ENCODE measurements at regions not wholly inside any gene's neighbourhood (a gene's known extent, or its start where the extent isn't known, plus 50 kb on each side); places are given as distances from the start of the nearest gene placed in this dataset.

DNA sequence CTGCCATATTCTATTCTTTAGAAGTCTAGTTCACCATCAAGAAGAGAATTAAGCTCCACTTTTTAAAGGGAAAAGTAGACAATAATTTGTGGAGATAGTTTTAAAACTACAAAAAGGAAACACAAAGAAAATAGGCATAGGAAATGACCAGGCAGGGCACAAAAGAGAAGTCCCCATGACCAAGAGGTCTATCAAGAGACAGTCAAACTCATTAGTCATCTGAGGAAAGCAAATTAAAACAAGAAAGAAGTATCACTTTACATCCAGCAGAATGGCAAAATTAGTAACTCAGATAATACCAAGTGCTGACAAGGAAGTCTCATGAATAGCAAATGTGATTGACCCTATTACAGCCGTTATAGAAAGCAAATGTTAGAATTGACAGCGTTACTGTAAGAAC lies 243.7 kb upstream of the SNX7 start:
- Histone ChIP-seq H3K27me3 (ENCODE audit: insufficient read depth, poor library complexity, severe bottlenecking) (no peaks in the 10 kb centered on the region), H3K27ac (ENCODE audit: poor library complexity, severe bottlenecking) (no peak overlapping the region), H3K4me1 (ENCODE audit: insufficient read depth, poor library complexity, severe bottlenecking) (no peaks in the 10 kb centered on the region), H3K4me3 (ENCODE audit: severe bottlenecking) (no peak overlapping the region), H3K9me3 (ENCODE audit: severe bottlenecking) (no peaks in the 10 kb centered on the region), H3K36me3 (ENCODE audit: low read depth) (no peaks in the 10 kb centered on the region)
- DNase-seq (ENCODE audit: low spot score) (no peak), ATAC-seq (ENCODE audit: low read depth) (no peak)
- TF ChIP-seq, protein P1, sequence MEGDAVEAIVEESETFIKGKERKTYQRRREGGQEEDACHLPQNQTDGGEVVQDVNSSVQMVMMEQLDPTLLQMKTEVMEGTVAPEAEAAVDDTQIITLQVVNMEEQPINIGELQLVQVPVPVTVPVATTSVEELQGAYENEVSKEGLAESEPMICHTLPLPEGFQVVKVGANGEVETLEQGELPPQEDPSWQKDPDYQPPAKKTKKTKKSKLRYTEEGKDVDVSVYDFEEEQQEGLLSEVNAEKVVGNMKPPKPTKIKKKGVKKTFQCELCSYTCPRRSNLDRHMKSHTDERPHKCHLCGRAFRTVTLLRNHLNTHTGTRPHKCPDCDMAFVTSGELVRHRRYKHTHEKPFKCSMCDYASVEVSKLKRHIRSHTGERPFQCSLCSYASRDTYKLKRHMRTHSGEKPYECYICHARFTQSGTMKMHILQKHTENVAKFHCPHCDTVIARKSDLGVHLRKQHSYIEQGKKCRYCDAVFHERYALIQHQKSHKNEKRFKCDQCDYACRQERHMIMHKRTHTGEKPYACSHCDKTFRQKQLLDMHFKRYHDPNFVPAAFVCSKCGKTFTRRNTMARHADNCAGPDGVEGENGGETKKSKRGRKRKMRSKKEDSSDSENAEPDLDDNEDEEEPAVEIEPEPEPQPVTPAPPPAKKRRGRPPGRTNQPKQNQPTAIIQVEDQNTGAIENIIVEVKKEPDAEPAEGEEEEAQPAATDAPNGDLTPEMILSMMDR (IDR thresholded peaks at IDR 0.05; ENCODE audit: poor library complexity, severe bottlenecking), result no peak

DNA sequence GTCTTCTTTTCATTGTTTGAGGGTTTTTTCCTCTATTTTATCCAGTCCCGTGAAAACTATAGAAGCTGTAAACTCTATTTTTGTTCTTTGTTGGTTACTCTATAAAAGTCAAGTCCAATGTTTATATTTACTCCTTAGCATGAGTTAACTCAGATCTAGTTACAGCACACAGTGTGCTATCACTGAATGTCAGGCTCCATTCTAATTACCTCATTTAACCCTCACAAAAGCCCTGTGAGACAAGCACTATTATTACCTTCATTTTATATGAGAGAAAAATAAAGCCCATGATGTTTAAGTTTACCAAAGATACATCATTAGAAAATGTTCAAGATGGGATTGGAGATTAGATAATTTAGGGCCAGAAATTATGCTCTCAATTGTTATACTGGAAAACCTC lies 251.4 kb upstream of the SNX7 start:
- H3K27me3 ChIP-seq (ENCODE audit: insufficient read depth, poor library complexity, severe bottlenecking), result no peaks in the 10 kb centered on the region
- DNase-seq (ENCODE audit: low spot score) (no peak), ATAC-seq (ENCODE audit: low read depth) (no peak)
- no peaks in the 10 kb centered on the region for H3K4me1 ChIP-seq (ENCODE audit: insufficient read depth, poor library complexity, severe bottlenecking)
- TF ChIP-seq, protein P1 (IDR thresholded peaks at IDR 0.05; ENCODE audit: poor library complexity, severe bottlenecking), result no peak
- H3K4me3 ChIP-seq (ENCODE audit: severe bottlenecking), result no peak overlapping the region
- no peaks in the 10 kb centered on the region for H3K36me3 ChIP-seq (ENCODE audit: low read depth)
- H3K9me3 ChIP-seq (ENCODE audit: severe bottlenecking), result no peaks in the 10 kb centered on the region
- no peak overlapping the region for H3K27ac ChIP-seq (ENCODE audit: poor library complexity, severe bottlenecking)

DNA sequence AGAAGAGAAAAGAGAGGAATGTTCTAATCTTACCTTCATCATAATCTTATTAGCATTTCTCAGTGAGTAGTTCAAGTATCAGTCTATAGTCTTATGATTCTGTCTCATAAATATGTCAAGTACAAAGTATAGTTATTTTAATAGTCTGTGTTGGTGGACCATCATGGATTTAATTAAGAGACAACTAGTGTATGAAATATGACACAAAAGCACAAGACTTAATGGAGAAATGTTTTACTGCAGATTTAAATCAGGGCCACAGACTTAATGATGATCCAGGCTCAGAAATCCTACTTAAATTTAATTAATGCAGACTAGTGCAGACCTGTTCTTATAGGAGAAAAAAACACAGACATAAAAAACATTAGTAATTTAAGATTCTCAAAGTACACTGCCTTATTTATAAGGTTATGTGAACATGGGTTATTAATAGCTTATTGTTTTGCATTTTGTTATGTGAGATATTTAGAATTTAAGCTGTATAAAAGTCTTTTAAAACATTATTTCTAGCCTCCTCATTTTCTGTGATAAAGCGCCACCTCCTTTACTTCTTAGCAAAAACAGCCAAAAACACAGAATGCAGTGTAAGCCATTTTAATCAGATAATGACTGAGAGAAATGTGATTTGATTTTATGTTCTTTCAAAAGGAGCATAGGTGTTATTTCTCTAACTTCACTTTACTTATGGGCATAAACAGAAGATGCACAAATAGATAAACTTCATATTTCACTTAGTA lies 255.0 kb upstream of the SNX7 start:
- Histone ChIP-seq H3K36me3 (ENCODE audit: low read depth) (no peaks in the 10 kb centered on the region), H3K27me3 (ENCODE audit: insufficient read depth, poor library complexity, severe bottlenecking) (no peaks in the 10 kb centered on the region), H3K9me3 (ENCODE audit: severe bottlenecking) (no peaks in the 10 kb centered on the region), H3K4me1 (ENCODE audit: insufficient read depth, poor library complexity, severe bottlenecking) (no peaks in the 10 kb centered on the region), H3K27ac (ENCODE audit: poor library complexity, severe bottlenecking) (no peak overlapping the region), H3K4me3 (ENCODE audit: severe bottlenecking) (no peak overlapping the region)
- DNase-seq (ENCODE audit: low spot score) (no peak), ATAC-seq (ENCODE audit: low read depth) (no peak)
- TF ChIP-seq, protein P1 (IDR thresholded peaks at IDR 0.05; ENCODE audit: poor library complexity, severe bottlenecking), result peak; percentile 21

DNA sequence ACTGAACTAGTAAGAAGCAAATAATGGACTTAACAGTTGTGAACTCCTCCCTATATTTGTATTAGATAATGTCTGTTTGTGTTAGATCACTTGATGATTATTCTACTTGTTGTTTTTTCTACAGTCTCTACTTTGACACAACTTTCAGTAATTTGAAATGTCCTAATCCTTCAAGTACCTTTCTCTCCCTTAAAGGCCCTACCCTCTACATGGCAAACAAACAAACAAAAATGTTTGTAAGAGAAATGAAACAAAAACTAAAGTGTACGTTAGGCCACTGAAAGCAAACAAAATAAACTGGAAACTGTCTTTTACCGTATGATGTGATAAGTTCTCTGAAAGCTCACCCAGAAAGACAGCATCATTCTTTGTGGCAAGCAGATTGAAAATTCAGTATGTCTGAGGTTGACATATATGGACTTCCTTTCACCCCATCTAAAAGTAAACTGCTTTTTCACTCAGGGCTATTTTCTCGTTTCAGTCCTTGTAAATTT lies 255.9 kb upstream of the SNX7 start:
- H3K4me1 ChIP-seq (ENCODE audit: insufficient read depth, poor library complexity, severe bottlenecking), result no peaks in the 10 kb centered on the region
- DNase-seq (ENCODE audit: low spot score), result no peak
- no peak overlapping the region for H3K27ac ChIP-seq (ENCODE audit: poor library complexity, severe bottlenecking)
- ATAC-seq (ENCODE audit: low read depth), result no peak
- TF ChIP-seq, protein P1 (IDR thresholded peaks at IDR 0.05; ENCODE audit: poor library complexity, severe bottlenecking), result no peak
- H3K9me3 ChIP-seq (ENCODE audit: severe bottlenecking), result no peaks in the 10 kb centered on the region
- no peak overlapping the region for H3K4me3 ChIP-seq (ENCODE audit: severe bottlenecking)
- H3K36me3 ChIP-seq (ENCODE audit: low read depth), result no peaks in the 10 kb centered on the region
- H3K27me3 ChIP-seq (ENCODE audit: insufficient read depth, poor library complexity, severe bottlenecking), result no peaks in the 10 kb centered on the region

DNA sequence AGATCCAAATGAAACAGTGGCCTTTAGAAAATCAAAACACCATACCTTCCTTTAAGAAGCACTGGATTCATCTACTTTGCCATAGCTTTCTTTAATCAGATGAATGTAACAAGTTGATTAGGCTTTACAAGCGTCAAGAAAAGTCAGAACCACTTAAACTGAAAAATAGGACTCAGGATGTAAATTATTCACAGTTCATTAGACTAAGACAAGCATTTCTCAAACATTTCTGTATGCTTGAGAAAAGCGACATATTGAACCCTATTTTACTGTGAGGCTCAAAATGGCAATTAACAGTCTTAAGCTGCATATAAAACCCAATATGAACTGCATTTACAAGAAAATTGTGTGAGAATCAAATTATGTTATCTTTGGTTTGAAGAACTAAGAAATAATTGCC lies 256.7 kb upstream of the SNX7 start:
- Histone ChIP-seq H3K36me3 (ENCODE audit: low read depth) (no peaks in the 10 kb centered on the region), H3K27ac (ENCODE audit: poor library complexity, severe bottlenecking) (no peak overlapping the region), H3K27me3 (ENCODE audit: insufficient read depth, poor library complexity, severe bottlenecking) (no peaks in the 10 kb centered on the region), H3K9me3 (ENCODE audit: severe bottlenecking) (no peaks in the 10 kb centered on the region), H3K4me3 (ENCODE audit: severe bottlenecking) (no peak overlapping the region), H3K4me1 (ENCODE audit: insufficient read depth, poor library complexity, severe bottlenecking) (no peaks in the 10 kb centered on the region)
- ATAC-seq (ENCODE audit: low read depth), result no peak
- TF ChIP-seq, protein P1 (IDR thresholded peaks at IDR 0.05; ENCODE audit: poor library complexity, severe bottlenecking), result no peak
- no peak for DNase-seq (ENCODE audit: low spot score)

Measured in RWPE2 (cell line).